GM21381 (cell line): ENCODE measurements at regions not wholly inside any gene's neighbourhood (a gene's known extent, or its start where the extent isn't known, plus 50 kb on each side); places are given as distances from the start of the nearest gene placed in this dataset.
"Not testable (repeated sequence)": the region's sequence is repeated elsewhere in the genome, so short reads cannot be mapped to it uniquely, and the experiment has no call there.

Experiments
- ATAC-seq: cut with Tn5 transposase; IDR thresholded peaks from one replicate; pipeline ENCODE4 v1.9.1; 2021; ENCODE audit warnings: mild to moderate bottlenecking, moderate library complexity; ENCODE audit not compliant: unreplicated experiment

- ATAC-seq: no peak
Measured at GRCh38 chr14:83253870-83254269, 1720.2 kb upstream of the SEL1L start.

DNA sequence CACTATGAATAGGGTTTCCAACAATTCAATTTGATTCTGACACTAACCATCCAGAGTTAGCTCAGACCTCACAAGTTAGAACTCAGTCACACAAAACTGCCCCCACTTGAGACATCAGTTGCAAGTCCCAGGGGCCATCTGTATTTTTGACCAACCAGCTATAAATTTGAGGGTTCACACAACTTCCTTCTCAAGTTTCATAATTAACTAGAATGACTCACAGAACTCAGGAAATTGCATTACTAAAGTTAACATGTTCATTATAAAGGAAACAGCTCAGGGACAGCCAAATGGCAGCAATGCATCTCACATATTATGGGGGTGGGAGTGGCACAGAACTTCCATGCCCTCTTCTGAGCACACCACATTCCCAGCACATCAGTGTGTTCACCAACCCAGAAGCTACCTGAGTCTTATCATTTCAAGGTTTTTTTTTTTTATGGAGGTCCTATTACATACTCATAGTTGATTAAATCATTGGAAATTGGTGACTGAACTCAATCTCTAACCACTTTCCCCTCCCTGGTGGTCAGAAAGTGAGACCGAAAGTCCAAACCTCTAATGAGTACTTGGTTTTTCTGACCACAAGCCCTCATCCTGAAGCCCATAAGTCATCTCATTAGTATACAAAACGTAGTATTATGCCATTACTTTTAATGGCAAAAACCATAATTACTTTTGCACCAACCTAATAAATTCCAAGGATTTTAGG, 1721.5 kb upstream of the SEL1L start:
- ATAC-seq: no peak

GRCh38 chr14:83255727-83256090, 1722.1 kb upstream of the SEL1L start:
- ATAC-seq: no peak

DNA sequence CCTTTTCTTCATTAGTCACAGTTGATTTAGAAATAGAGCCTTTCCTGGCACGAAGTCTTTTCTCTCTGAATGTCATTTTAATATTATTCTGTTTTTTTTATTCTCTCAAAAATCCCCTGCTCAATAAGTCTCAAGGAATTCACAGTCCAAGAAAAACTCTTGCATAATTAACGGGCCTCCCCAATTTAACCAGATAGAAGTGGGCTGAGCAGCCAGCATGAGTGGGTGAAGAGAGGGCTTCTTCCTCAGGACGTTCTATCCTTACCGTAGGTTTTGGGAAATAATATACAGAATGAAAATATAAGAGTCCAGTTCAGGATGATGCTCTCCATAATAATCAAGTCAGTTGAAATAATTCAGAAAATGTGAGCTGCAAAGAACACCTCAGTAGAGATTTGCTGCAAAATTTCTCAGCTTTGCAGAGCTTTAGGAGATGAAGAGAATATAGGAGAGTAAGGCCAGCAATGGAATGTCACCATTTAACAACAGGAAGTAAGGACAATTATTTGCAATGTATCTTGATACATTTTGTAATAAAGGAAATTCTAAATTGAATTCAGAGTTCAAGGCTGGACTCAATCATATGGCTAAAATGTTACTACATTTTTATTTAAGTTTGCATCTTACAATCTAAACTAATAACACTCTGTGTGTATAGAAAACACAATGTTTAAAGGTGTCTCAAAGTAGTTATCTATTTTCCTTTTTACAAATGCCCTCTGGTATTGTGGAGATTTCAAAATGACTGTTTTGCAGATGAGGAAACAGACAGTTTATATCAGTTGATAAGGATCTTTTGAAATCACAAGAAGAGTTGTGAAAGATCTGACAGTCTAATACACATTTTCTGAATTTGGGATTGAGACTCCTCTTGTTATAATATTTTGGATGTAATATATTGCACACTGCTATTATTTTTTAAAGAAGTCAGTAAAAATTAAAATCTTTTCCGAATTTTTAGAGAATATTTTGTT, 1724.1 kb upstream of the SEL1L start:
- no peak for ATAC-seq

- ATAC-seq: no peak
Measured at GRCh38 chr14:83260751-83261150, 1727.1 kb upstream of the SEL1L start.

- no peak for ATAC-seq
Measured at GRCh38 chr14:83269583-83269982, 1735.9 kb upstream of the SEL1L start.

- ATAC-seq: no peak
Measured at GRCh38 chr14:83271663-83272062, 1738.0 kb upstream of the SEL1L start.

- no peak for ATAC-seq
Measured at GRCh38 chr14:83280719-83281118, 1747.1 kb upstream of the SEL1L start.

- ATAC-seq: no peak
Measured at GRCh38 chr14:83282706-83283105, 1749.1 kb upstream of the SEL1L start.

GRCh38 chr14:83287300-83287699, 1753.6 kb upstream of the SEL1L start:
- ATAC-seq: no peak

GRCh38 chr14:83289390-83289789, 1755.7 kb upstream of the SEL1L start:
- ATAC-seq: no peak

DNA sequence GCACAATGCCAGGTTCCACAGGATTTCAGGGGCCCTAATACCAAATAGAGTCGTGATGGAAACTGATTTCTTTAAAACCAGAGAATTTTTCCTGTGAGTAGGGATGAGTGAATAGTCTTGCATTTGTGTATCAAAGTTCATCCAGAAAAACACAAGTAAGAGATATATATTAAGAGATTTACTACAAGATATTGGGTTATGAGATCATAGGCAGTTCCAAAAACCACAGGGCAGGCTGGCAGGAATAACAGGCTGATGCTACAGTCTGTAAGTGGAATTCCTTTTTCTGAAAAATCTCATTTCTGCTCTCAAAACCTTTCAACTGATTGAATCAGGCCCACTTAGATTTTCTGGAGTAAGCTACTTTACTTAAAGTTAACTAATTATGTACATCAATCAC, 1756.2 kb upstream of the SEL1L start:
- no peak for ATAC-seq

GRCh38 chr14:83290447-83290846, 1756.8 kb upstream of the SEL1L start:
- ATAC-seq: no peak

DNA sequence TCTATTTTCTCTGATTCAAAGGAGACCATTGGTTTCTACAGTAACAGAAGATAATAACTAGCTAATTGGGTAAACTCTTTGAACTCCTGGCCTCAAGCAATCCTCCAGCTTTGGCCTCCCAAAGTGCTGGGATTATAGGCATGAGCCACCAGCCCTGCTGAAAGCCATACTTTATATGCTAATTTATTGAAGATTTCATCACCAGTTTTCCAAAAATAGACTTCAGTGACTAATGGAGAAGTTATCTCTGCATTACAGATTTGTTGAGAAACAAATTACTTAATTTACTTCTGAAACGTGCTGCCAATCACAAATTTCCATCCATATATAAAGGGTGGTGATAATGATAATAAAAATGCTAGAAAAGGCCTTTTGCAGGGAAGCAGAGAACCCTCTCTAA, 1758.1 kb upstream of the SEL1L start:
- ATAC-seq: no peak

DNA sequence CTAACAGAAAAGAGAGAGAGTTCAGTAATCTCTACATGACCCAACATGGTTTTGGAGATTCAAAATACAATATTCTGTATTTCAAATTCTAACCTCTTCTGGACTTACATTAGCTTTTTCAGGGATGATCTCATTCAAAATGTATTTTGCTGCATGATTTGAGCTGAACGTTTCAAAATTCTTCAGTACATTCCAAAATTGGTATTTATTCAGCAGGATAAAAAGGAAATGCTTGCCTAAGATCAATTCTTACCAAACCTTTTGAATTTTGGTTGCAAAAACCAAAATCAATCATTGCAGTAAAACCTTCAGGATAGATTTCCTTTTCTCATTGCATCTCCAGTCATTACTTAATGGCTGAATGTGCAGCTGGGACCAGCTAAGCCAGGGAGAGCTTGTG, 1761.3 kb upstream of the SEL1L start:
- ATAC-seq: no peak

GRCh38 chr14:83297361-83297760, 1763.7 kb upstream of the SEL1L start:
- ATAC-seq: no peak

DNA sequence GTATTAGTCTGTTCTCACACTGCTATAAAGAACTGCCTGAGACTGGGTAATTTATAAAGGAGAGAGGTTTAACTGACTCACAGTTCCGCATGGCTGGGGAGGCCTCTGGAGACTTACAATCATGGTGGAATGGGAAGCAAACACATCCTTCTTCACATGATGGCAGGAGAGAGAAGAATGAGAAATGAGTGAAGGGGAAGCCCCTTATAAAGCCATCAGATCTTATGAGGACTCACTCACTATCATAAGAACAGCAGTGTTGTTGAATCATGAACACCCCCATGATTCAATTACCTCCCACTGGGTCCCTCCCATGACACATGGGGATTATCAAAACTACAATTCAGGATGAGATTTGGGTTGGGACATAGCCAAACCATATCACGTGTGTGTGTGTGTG, 1764.4 kb upstream of the SEL1L start:
- ATAC-seq: not testable (repeated sequence)

DNA sequence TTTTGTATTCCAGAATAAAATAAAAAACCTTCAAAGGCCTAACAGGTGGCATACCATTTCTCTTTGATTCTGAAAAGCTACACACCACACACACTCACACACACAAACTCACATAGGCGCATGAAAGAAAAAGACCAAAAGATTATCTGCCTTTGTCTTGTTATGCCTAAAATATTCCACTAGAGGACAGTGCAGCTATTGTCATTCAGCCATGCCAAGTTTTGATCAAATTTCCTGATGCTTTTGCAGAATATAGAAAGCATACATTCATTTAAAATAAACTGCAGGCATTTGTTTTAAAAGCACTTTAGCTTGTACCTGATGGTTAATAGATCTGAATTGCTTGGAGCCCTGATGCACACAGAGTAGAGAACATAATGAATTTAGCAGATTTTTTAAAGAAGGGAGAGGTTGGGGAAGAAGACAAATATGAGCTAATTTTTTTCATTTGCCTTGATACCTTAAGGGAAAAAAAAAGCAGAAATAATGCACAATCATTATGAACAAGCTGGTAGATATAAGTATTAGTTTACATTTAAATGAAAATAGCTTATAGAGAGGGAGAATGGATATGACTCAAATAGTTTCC, 1766.9 kb upstream of the SEL1L start:
- ATAC-seq: no peak

DNA sequence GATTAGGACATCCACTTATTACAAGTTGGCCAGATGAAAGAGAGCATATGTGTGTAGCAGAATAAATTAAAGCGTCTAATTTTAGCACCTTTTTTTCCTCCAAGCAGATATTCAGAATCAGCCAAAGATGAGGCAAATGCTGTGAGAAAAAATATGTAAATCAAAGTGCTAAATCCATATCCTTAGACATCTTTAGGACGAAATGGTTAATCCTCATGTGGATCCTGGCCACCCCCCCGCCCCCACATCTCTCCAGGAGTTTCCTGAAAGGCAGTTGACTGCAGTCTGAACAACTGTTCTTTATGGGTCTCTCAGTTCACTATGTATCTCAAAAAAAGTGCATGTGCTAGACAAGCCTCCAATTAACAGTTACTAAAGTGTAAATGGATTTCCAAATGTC, 1768.1 kb upstream of the SEL1L start:
- ATAC-seq: no peak

DNA sequence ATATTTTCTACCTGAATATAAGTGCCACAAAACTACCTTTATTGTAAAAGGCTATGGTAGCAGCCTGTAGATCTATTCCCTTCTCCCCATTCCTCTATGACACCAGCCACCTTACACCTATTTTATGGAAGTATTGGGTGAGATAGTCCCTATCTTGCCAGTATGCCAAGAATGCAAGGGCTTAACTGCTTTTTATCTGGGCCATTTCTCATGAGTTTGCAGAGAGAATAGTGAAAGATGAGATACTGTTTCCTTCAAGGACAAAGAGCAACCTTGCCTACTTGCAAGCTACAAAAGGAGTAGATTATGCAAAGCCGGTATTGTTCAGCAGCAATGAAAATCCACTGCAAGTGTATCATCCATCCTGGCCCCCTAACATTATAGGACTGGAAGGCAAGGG, 1775.6 kb upstream of the SEL1L start:
- no peak for ATAC-seq

DNA sequence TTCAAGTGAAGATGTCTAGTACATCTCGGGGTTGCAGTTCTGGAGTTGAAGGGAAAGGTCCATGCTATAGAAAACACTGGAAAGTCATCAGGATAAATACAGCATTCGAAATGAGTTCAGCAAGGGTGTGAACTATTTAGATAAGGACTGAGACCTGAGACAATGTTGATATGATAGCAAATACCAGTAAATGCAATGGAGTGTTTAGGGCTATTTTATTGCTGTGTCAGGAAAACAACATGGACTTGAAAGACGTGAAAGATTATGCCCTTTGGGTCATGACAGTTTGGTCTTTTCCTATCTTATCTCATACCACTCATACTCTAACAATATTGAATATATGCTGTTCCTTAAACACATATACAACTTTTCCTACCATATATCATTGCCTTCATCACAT, 1776.2 kb upstream of the SEL1L start:
- ATAC-seq: no peak

DNA sequence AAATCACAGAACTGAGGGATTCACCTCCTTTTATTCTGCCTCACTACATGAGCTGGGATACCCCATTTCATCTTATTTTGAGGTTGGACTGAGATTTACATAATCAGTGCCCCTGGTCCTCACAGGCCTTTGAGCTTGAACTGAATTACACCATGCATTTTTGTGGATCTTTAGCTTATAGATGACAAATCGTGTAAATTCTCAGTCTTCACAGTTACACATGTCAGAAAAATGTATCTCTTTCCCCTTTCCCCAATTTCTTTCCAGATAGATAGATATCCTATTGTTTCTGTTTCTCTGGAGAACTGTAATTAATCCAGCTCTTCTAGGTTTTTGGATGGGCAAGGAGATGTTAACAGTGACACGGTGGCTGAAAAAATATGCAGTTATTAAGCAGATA, 1778.9 kb upstream of the SEL1L start:
- ATAC-seq: no peak
